Omental fat pad (tissue), 3 donors: ENCODE measurements at regions not wholly inside any gene's neighbourhood (a gene's known extent, or its start where the extent isn't known, plus 50 kb on each side); places are given as distances from the start of the nearest gene placed in this dataset.

Source experiments
- ATAC-seq: fragments of 150-250 bp; one replicate; pipeline ENCODE4 v1.9.1; 2016; ENCODE audit warnings: mild to moderate bottlenecking, moderate library complexity; ENCODE audit not compliant: low FRiP score
- DNase-seq: peaks from one replicate; pipeline ENCODE4 v3.0.0-alpha.2; 2019; ENCODE audit warnings: low spot score
- TF ChIP-seq, protein P1 (sequence below), 3 donors: fragments of 450-650 bp; IDR thresholded peaks; one replicate each; pipeline ENCODE4 v1.5.1; 2016 to 2017; ENCODE audit warnings: antibody characterized with exemption in 3 of 3, mild to moderate bottlenecking in 3 of 3, moderate library complexity in 2 of 3

GRCh38 chr2:55811048-55811447 lies 112.5 kb downstream of the EFEMP1 start:
- TF ChIP-seq, protein P1, sequence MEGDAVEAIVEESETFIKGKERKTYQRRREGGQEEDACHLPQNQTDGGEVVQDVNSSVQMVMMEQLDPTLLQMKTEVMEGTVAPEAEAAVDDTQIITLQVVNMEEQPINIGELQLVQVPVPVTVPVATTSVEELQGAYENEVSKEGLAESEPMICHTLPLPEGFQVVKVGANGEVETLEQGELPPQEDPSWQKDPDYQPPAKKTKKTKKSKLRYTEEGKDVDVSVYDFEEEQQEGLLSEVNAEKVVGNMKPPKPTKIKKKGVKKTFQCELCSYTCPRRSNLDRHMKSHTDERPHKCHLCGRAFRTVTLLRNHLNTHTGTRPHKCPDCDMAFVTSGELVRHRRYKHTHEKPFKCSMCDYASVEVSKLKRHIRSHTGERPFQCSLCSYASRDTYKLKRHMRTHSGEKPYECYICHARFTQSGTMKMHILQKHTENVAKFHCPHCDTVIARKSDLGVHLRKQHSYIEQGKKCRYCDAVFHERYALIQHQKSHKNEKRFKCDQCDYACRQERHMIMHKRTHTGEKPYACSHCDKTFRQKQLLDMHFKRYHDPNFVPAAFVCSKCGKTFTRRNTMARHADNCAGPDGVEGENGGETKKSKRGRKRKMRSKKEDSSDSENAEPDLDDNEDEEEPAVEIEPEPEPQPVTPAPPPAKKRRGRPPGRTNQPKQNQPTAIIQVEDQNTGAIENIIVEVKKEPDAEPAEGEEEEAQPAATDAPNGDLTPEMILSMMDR (IDR thresholded peaks at IDR 0.05): no peak
- DNase-seq (no peak), ATAC-seq (no peak)

DNA sequence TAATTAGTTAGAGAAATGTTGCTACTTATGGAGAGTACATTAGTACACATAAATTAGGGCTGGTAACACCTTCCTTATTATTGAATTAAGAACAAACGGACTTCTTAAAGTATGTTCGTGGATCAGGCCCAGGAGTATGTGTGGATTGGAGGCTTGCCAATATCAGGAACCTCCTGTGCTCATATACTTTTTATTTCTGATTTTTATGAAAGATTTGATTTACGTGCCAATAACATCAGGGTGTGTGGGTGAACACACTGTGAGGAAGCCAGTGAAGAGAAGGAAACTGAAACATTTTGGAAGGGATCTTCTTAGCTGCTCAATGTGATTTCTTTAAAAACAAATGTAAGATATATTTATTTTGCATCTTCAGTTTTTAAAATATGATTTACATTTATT lies 113.0 kb downstream of the EFEMP1 start:
- ATAC-seq (no peak), DNase-seq (no peak)
- TF ChIP-seq, protein P1 (IDR thresholded peaks at IDR 0.05): no peak

DNA sequence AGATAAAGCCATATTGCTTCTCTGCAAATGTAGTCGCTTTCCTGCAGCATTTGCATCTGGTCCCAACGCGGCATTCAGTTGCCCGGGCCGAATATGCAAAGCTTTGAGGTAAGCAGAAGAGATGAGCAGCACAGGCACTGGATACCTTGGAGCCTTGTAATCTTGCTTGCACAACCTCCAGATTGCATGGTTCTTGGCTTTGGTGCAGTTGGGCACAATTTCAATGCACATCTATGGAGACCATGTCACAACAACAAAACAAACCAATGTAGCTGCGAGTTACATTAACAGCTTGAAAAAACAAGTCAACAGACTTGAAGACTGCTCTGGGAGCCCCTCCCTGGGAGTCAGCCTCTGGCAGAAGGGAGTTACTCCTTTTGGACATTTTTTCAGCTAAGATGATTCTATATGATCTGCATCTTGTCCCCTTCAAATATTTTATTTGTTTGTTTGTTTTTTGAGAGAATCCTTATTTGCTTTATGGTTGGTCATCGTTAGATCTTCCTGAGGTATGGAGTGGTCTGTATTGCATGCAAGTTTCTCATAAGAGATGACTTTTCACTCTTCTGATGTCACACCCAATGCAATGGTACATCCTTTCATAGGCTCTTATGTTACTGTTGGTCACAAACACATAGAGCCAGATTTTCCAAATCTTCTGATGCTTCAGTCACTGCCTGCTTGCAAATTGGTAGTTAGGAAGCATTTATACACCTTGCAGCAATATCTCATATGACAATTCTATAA lies 113.5 kb downstream of the EFEMP1 start:
- ATAC-seq: peak; percentile 93
- TF ChIP-seq, protein P1 (IDR thresholded peaks at IDR 0.05): no peak

GRCh38 chr2:55807900-55808299 lies 114.3 kb upstream of the PNPT1 start:
- DNase-seq (no peak), ATAC-seq (no peak)
- TF ChIP-seq, protein P1 (IDR thresholded peaks at IDR 0.05): no peak

More for the DNA sequence above, 113.5 kb downstream of the EFEMP1 start:
- peak; percentile 27 for DNase-seq

GRCh38 chr2:55805686-55806085 lies 112.0 kb upstream of the PNPT1 start:
- no peak for ATAC-seq

GRCh38 chr2:55804535-55804934 lies 110.9 kb upstream of the PNPT1 start:
- ATAC-seq (no peak), DNase-seq (no peak)
- TF ChIP-seq, protein P1 (IDR thresholded peaks at IDR 0.05): no peak

More at GRCh38 chr2:55805686-55806085, 112.0 kb upstream of the PNPT1 start:
- TF ChIP-seq, protein P1 (IDR thresholded peaks at IDR 0.05): no peak
- DNase-seq: no peak

- DNase-seq (no peak), ATAC-seq (no peak)
- TF ChIP-seq, protein P1 (IDR thresholded peaks at IDR 0.05): no peak
Observed at GRCh38 chr2:55802067-55802466, 108.4 kb upstream of the PNPT1 start.
